Activated effector memory CD4-positive, alpha-beta T cell treated with anti-CD3 and anti-CD28 coated beads, Interleukin-2, amount 50 U/mL, for 16 hours (primary cell): ENCODE measurements at regions not wholly inside any gene's neighbourhood (a gene's known extent, or its start where the extent isn't known, plus 50 kb on each side); places are given as distances from the start of the nearest gene placed in this dataset.

Experiments used
- DNase-seq: peaks from one replicate; pipeline ENCODE4 v3.0.0-alpha.2; 2020

GRCh38 chr13:78770601-78771000 is 111.6 kb upstream of the OBI1 start:
- DNase-seq: no peak

DNA sequence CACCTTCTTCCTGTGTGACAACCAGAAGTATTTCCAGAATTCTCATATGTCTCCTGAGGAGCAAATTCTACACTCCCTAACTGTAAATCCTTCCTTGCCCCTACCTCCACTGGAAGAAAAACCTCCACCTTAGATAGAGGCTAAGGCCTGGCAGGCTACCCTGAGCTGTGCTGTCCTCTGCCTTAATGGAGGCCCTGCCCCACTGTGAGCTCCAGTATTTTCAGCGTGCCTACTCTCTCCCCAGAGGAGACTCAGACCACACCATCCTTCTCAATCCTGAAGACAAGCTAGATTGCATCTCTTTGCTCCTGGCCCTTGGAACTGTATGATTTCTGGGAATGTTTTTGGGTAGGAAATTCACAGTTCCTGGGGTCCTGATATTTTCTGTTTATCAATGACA is 110.0 kb upstream of the OBI1 start:
- no peak for DNase-seq

DNA sequence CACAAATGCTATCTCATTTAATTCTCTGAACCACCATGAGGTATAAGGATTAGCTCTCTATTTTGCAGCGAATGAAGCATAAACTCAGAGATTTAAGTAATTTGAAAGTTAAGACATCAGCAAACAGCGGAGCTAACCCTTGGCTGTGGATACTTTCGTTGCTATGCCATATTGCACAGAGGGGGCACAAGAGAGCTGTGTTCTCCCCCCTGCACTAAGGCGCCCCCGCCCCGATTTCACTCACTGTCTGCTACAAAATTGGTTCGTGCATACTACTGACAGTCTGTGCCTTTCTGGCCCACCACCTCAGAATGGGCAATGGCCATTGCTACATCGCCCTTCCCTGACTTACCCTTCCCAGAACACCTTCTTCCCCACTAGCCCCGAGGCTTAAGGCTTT is 105.7 kb upstream of the OBI1 start:
- DNase-seq: no peak

DNA sequence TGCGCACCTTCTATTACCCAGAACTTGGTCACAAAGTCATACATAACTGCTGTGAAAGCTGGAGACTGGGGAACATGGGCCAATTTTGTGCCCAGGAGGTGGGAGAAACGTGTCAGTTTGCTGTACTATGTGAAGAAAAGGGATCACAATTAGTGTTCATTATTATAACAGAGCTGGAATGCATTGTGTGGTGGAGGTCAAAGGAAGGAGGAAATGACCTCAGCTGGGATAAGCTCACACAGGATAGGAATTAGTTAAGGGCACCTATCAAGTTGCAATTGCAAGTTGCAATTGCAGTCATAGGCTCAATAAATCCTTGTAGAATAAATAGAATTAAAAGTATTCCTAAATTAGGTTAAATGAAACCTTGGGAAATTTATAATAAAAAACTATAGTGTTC is 103.9 kb upstream of the OBI1 start:
- no peak for DNase-seq

DNA sequence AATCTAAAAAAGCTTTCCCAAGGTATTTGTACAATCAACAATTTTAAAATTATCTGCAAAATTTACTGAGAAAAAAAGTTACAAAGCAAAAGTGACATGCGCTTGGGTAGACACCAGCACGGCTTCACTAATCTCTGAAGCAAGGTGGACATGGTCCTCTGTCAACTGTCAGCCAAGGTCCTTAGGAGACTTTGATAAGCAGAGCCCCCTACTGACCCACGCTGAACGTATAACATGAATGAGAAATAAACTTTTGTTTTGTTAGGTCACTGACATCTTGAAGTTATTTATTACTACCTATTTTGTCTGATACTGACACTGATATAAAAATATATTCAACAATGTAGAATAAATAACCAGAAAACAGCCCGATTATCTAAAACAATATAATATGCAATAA is 100.7 kb upstream of the OBI1 start:
- DNase-seq: no peak

GRCh38 chr13:78758549-78758948 is 99.6 kb upstream of the OBI1 start:
- DNase-seq: no peak

- DNase-seq: no peak
Observed at GRCh38 chr13:78753435-78753834, 94.5 kb upstream of the OBI1 start.

DNA sequence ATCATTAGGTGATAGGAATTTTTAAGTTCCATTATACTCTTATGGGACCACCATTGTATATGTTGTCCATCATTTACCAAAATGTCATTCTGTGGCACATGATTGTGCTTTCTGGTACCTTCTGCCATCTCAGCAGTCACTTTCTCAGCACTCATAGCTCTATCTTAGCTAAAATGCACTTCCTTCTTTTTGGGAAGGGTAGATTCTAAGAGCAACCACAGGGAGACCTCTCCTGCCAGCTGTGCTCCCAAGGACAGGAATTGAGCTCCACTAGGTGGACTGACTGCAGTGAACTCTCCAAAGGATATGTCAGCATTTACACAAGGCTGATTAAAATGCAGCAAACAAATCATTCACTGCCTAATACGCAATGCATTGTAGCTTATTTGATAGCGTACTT is 91.8 kb upstream of the OBI1 start:
- DNase-seq: no peak

DNA sequence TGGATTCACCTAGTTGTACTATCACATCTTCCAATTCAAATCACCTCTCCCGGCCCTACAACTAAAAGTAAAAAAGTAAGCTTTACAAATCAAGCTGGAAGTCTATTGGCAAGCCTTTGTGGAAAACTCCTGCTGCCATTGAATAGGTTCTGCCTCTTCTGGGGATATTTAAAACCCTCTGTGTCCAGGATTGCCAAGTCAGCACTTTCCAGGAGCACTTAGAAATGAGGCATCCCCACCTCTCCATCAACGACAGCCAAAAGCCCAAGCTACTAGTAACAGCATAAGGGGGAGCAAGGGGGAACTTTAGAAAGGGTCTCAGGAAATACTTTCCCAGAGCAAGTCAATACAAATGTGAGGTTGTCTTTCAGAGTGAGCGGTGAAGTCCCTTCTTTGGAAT is 85.0 kb upstream of the OBI1 start:
- DNase-seq: no peak

DNA sequence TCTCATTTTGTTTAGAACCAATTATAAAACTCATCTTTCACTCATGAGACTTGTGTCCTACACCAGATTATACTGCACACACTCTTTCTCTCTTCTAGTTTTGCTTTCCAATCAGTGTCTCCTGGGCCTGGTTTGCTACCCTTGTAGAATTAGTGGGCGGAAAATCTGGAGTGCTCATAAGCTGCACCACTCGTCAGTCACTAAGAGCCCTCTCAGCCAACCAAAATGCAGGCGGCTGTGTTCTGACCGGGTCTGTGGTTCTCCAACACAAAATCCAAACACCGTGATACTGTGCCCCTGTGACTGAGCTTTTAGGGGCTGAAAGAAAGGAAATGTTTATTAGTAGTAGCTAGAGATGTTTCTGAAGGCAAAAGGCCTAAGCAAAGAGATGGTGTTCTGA is 83.7 kb upstream of the OBI1 start:
- no peak for DNase-seq

GRCh38 chr13:78736142-78736541 is 77.2 kb upstream of the OBI1 start:
- no peak for DNase-seq

GRCh38 chr13:78732445-78733017 is 73.6 kb upstream of the OBI1 start:
- no peak for DNase-seq

GRCh38 chr13:78722700-78723099 is 63.7 kb upstream of the OBI1 start:
- no peak for DNase-seq

DNA sequence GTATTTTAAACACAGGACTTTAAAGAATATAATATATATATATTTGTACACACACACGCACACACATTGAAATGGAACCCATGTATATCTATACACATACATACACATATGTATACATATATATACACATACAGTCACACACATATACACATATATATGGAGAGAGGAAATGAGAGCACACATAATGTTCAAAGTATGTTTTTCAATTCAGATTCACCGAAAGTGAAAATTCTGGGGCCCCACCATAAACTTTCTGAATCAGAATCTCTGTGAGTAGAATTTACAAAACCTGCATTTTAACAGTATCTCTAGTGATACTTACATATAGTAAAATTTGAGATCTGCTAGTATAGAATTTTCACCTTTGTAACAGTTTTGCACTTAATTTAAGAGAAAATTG is 60.4 kb upstream of the OBI1 start:
- no peak for DNase-seq

DNA sequence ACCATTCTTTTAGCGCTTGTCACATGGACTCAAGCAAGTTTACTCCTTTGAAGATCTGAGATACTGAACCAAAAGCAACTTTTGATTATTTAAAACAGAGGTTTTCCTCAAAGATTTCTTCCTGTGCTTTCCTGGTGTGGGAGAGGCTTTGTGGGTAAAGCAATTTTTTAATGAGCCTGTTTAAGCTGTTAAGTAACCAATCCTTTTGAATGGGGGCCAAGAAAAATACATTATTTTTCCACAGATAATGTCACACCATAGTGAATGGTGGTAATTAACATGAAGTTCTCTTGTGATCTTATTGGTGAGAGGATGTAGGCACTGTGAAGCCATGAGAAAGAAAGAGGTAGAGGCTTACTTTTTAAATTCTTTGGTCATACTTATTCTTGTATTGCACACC is 55.8 kb upstream of the OBI1 start:
- no peak for DNase-seq

GRCh38 chr13:78712831-78713230 is 53.9 kb upstream of the OBI1 start:
- DNase-seq: no peak

- DNase-seq: no peak
Observed at GRCh38 chr13:78709028-78709427, 50.1 kb upstream of the OBI1 start.
